ENCODE measurements at regions not wholly inside any gene's neighbourhood (a gene's known extent, or its start where the extent isn't known, plus 50 kb on each side); places are given as distances from the start of the nearest gene placed in this dataset.

DNA sequence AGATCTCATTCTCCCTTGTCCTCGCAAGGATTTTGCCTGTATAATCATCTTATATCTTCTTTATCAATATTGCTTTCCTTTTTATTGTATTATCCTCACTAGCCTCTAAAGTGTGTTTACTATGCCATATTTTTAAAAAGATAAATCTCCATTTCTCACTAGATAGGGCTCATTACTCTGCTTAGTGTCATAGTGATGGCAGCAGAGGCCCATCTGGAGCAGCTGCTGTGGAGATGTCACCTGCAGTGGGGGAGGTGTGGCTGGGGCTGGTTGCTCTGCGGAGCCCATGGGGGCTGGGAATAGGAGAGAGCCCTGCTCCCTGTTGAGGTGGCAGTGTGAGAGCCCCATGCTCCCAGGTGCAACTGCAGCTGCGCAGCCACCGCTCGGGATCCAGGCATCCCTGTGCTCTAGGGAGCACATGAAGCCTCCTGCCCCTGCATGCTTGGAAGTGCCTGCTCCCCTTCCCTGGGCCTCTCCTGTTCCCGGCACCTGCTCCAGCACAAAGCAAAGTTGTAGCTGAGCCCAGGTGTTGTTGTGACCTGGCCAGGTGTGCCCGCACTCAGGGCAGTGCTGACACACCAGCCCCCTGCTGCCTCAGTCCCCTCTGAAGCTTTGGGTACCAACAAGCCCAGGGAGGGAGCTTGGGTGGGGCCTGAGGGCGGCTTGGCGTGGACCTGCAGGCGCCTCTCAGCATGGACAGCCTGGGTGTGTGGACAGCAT, 144.6 kb upstream of the MRPS30 start:
- H3K36me3 ChIP-seq, result no peaks in the 10 kb centered on the region
- H3K27ac ChIP-seq, result no peak overlapping the region
- TF ChIP-seq, protein P1, sequence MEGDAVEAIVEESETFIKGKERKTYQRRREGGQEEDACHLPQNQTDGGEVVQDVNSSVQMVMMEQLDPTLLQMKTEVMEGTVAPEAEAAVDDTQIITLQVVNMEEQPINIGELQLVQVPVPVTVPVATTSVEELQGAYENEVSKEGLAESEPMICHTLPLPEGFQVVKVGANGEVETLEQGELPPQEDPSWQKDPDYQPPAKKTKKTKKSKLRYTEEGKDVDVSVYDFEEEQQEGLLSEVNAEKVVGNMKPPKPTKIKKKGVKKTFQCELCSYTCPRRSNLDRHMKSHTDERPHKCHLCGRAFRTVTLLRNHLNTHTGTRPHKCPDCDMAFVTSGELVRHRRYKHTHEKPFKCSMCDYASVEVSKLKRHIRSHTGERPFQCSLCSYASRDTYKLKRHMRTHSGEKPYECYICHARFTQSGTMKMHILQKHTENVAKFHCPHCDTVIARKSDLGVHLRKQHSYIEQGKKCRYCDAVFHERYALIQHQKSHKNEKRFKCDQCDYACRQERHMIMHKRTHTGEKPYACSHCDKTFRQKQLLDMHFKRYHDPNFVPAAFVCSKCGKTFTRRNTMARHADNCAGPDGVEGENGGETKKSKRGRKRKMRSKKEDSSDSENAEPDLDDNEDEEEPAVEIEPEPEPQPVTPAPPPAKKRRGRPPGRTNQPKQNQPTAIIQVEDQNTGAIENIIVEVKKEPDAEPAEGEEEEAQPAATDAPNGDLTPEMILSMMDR (IDR thresholded peaks at IDR 0.05), result no peak
- H3K27me3 ChIP-seq (replicated peaks; ENCODE audit: insufficient read depth), result no peaks in the 10 kb centered on the region
- no peaks in the 10 kb centered on the region for H3K9me3 ChIP-seq
- H3K4me3 ChIP-seq, result no peak overlapping the region
- ATAC-seq (ENCODE audit: insufficient number of reproducible peaks, low FRiP score, low read depth) (no peak), DNase-seq (ENCODE audit: low spot score) (no peak)
- H3K4me1 ChIP-seq (ENCODE audit: control insufficient read depth in 1 of 2, low read depth in 2 of 2), result no peaks in the 10 kb centered on the region

DNA sequence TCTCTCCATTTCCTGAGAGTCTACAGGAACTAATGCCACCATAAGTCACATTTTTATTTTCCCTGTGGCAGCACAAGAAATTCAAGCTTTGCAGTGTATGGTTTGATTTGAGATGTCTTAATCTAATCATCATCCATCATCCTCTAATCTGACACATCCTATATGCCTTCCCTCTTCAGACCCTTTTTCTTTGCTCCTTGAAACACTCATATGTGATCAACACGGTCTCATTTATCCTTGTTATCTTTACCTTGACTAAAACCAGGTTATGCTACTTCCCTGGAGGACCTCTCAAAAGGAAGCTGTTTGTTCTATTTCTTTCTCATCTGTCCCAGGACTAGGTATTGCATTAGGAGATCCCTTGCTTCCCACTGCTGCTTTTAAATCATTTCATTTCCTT, 146.9 kb upstream of the MRPS30 start:
- no peak for ATAC-seq (ENCODE audit: insufficient number of reproducible peaks, low FRiP score, low read depth)
- Histone ChIP-seq H3K27me3 (replicated peaks; ENCODE audit: insufficient read depth) (no peaks in the 10 kb centered on the region), H3K9me3 (no peaks in the 10 kb centered on the region), H3K27ac (no peak overlapping the region), H3K36me3 (no peaks in the 10 kb centered on the region), H3K4me3 (no peak overlapping the region), H3K4me1 (ENCODE audit: control insufficient read depth in 1 of 2, low read depth in 2 of 2) (no peaks in the 10 kb centered on the region)
- DNase-seq (ENCODE audit: low spot score), result no peak
- TF ChIP-seq, protein P1 (IDR thresholded peaks at IDR 0.05), result no peak

DNA sequence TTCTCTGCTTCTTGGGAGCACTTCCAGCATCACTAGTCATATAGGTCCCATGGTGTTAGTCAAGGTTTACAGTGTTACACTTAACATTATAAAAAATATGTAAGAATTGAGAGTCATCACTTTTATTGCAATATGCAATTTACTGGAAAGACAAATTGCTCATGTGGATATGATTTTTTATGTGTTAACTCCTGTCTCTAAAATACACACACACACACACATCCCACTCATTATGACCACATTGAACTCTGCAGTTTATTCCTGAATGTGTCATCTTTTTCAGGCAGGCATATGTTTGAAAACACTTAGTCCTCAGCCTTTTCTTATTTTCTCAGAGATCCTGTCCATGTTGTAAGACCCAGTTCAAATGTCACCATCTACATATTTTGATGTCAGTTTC, 148.5 kb upstream of the MRPS30 start:
- ATAC-seq (ENCODE audit: insufficient number of reproducible peaks, low FRiP score, low read depth), result no peak

DNA sequence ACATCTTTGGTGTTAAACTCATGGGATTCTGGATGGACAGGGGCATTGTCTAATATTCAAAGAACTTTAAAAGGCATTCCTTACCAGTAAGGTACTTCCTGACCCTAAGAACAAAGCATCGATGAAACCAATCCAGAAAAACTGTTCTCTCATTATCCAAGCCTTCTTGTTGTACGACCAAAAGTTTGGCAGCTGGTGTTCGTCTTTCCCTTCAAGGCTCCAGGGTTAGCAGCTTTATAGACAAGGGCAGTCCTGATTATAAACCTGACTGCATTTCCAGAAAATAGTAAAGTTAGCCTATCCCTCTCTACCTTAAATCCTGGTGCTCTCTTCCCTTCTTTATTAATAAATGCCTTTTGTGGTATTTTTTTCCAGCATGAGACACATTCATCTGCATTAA, 149.4 kb upstream of the MRPS30 start:
- Histone ChIP-seq H3K4me3 (no peak overlapping the region), H3K9me3 (no peaks in the 10 kb centered on the region), H3K4me1 (ENCODE audit: control insufficient read depth in 1 of 2, low read depth in 2 of 2) (no peaks in the 10 kb centered on the region), H3K27ac (no peak overlapping the region), H3K36me3 (no peaks in the 10 kb centered on the region), H3K27me3 (replicated peaks; ENCODE audit: insufficient read depth) (no peaks in the 10 kb centered on the region)
- ATAC-seq (ENCODE audit: insufficient number of reproducible peaks, low FRiP score, low read depth) (no peak), DNase-seq (ENCODE audit: low spot score) (no peak)
- TF ChIP-seq, protein P1 (IDR thresholded peaks at IDR 0.05), result no peak

More for the DNA sequence above, 148.5 kb upstream of the MRPS30 start:
- TF ChIP-seq, protein P1 (IDR thresholded peaks at IDR 0.05), result no peak
- Histone ChIP-seq H3K27me3 (replicated peaks; ENCODE audit: insufficient read depth) (no peaks in the 10 kb centered on the region), H3K9me3 (no peaks in the 10 kb centered on the region), H3K4me3 (no peak overlapping the region), H3K4me1 (ENCODE audit: control insufficient read depth in 1 of 2, low read depth in 2 of 2) (no peaks in the 10 kb centered on the region), H3K36me3 (no peaks in the 10 kb centered on the region), H3K27ac (no peak overlapping the region)
- no peak for DNase-seq (ENCODE audit: low spot score)

DNA sequence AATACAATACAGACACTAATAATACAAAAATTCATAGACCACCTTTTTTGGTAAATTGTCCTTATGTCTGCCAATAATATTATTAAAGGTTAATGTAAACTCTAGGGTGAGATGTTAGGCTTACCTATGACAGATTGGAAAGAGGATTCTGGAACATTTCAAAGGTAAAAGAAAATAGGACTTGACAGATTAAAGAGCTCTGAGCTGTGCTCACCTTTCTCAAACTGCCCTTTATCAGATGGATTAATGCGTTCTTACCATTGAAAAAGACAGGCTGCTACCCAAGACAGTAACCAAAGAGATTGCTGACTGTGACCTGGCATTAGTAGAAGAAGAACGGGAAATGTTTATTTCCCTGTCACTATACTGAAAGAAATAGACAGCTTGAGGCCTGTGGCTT, 156.1 kb upstream of the MRPS30 start:
- DNase-seq (ENCODE audit: low spot score) (no peak), ATAC-seq (ENCODE audit: insufficient number of reproducible peaks, low FRiP score, low read depth) (no peak)
- no peaks in the 10 kb centered on the region for H3K36me3 ChIP-seq

More for the DNA sequence above, 156.1 kb upstream of the MRPS30 start:
- Histone ChIP-seq H3K27me3 (replicated peaks; ENCODE audit: insufficient read depth) (no peaks in the 10 kb centered on the region), H3K4me3 (no peak overlapping the region), H3K27ac (no peak overlapping the region), H3K4me1 (ENCODE audit: control insufficient read depth in 1 of 2, low read depth in 2 of 2) (no peaks in the 10 kb centered on the region), H3K9me3 (no peaks in the 10 kb centered on the region)
- TF ChIP-seq, protein P1 (IDR thresholded peaks at IDR 0.05), result no peak

All from thoracic aorta (tissue), 2 donors.